ENCODE measurements at regions not wholly inside any gene's neighbourhood (a gene's known extent, or its start where the extent isn't known, plus 50 kb on each side); places are given as distances from the start of the nearest gene placed in this dataset.

DNA sequence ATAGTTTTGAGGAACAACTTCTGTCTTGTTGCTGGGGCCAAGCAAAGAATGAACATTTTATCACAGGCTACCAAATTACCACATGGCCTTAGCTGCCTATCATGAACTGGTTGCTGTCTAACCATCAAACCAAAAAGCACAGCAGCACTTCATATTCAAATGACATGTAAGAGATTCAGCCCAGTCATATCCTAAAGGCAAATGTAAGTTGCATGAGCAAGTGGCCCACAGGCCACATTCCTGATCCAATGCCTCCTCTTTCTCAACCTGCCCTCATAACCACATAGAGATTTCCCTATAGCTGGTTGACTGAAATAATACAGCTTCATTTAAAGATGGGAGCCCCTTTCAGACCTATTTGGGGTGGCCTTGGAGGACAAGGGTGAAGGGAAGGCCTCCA is 572.3 kb downstream of the IRS1 start:
- Histone ChIP-seq H2BK5ac (ENCODE audit: insufficient read length, low read length) (no peak overlapping the region), H3K27me3 (ENCODE audit: insufficient read depth, low read length) (no peaks in the 10 kb centered on the region), H3K56ac (ENCODE audit: insufficient read length, low read depth, low read length) (no peak overlapping the region), H3K79me1 (ENCODE audit: insufficient read depth, low read depth, low read length, poor library complexity, severe bottlenecking) (no peaks in the 10 kb centered on the region), H2BK120ac (ENCODE audit: low read depth, low read length, poor library complexity, severe bottlenecking) (no peak overlapping the region), H4K20me1 (ENCODE audit: control insufficient read depth, insufficient read depth, insufficient read length) (no peaks in the 10 kb centered on the region), H3K4me2 (ENCODE audit: insufficient read depth, insufficient read length, low read length) (no peak overlapping the region), H2BK15ac (ENCODE audit: low read depth, low read length) (no peak overlapping the region), H3K27ac (ENCODE audit: insufficient read length, low read depth, low read length) (no peak overlapping the region), H4K8ac (replicated peaks; ENCODE audit: insufficient read length, low read depth, low read length) (no peak overlapping the region), H3K4me1 (ENCODE audit: insufficient read depth, low read length) (no peaks in the 10 kb centered on the region), H3K14ac (ENCODE audit: insufficient read depth, low read length) (no peak overlapping the region), H3K4ac (ENCODE audit: low read depth, low read length) (no peak overlapping the region), H2AK5ac (ENCODE audit: insufficient read length, low read length) (no peak overlapping the region), H2BK20ac (ENCODE audit: low read depth, low read length, poor library complexity, severe bottlenecking) (no peak overlapping the region), H3K9me3 (ENCODE audit: control insufficient read depth, low read depth, low read length) (no peaks in the 10 kb centered on the region), H4K91ac (ENCODE audit: insufficient read length, low read depth, low read length) (no peak overlapping the region), H3K23ac (ENCODE audit: insufficient read length, low read depth, low read length) (no peak overlapping the region), H4K5ac (ENCODE audit: insufficient read length, low read depth, low read length) (no peak overlapping the region), H2BK12ac (ENCODE audit: insufficient read length, low read depth, low read length) (no peak overlapping the region), H3K23me2 (ENCODE audit: insufficient read length, low read depth, low read length, poor library complexity, severe bottlenecking) (no peaks in the 10 kb centered on the region), H3K79me2 (ENCODE audit: insufficient read depth, low read length) (no peaks in the 10 kb centered on the region), H2AFZ (ENCODE audit: low read length) (no peak overlapping the region), H3K18ac (ENCODE audit: insufficient read length, low read depth, low read length) (no peak overlapping the region), H3T11ph (ENCODE audit: low read length) (no peak overlapping the region), H3K9ac (ENCODE audit: extremely low read depth, insufficient read length, low read length) (no peak overlapping the region)
- Mint-ChIP-seq H3K27me3 (ENCODE audit: low read depth) (no peaks in the 10 kb centered on the region), H3K9me3 (no peaks in the 10 kb centered on the region), H3K36me3 (ENCODE audit: insufficient read depth in 1 of 3, low read depth in 3 of 3) (no peaks in the 10 kb centered on the region), H3K4me1 (no peaks in the 10 kb centered on the region), H3K27ac (no peak overlapping the region), H3K4me3 (no peak overlapping the region)
- DNase-seq, result no peak
- TF ChIP-seq, protein P1, sequence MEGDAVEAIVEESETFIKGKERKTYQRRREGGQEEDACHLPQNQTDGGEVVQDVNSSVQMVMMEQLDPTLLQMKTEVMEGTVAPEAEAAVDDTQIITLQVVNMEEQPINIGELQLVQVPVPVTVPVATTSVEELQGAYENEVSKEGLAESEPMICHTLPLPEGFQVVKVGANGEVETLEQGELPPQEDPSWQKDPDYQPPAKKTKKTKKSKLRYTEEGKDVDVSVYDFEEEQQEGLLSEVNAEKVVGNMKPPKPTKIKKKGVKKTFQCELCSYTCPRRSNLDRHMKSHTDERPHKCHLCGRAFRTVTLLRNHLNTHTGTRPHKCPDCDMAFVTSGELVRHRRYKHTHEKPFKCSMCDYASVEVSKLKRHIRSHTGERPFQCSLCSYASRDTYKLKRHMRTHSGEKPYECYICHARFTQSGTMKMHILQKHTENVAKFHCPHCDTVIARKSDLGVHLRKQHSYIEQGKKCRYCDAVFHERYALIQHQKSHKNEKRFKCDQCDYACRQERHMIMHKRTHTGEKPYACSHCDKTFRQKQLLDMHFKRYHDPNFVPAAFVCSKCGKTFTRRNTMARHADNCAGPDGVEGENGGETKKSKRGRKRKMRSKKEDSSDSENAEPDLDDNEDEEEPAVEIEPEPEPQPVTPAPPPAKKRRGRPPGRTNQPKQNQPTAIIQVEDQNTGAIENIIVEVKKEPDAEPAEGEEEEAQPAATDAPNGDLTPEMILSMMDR (conservative IDR thresholded peaks at IDR 0.05), result no peak

Measured in H9 (cell line).